ENCODE measurements at regions not wholly inside any gene's neighbourhood (a gene's known extent, or its start where the extent isn't known, plus 50 kb on each side); places are given as distances from the start of the nearest gene placed in this dataset.

DNA sequence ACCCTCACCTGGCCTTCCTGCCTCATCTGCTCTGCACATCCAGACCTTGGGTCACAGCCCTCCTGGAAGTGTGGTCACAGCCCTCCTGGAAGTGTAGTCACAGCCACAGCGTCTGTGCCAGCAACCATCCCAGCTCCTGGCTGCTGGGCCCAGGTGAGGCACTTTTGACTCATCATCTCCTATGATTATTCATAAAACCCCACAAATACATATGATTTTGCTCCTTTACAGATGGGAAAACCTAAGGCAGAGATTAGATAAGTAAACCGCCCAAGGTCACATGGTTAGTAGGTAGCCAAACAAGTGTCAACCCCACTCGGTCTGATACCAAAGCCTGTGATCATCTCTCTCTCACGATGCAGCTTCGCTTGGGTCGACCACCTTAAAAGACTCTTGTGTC is 94.3 kb downstream of the PRLHR start:
- DNase-seq = no peak

DNA sequence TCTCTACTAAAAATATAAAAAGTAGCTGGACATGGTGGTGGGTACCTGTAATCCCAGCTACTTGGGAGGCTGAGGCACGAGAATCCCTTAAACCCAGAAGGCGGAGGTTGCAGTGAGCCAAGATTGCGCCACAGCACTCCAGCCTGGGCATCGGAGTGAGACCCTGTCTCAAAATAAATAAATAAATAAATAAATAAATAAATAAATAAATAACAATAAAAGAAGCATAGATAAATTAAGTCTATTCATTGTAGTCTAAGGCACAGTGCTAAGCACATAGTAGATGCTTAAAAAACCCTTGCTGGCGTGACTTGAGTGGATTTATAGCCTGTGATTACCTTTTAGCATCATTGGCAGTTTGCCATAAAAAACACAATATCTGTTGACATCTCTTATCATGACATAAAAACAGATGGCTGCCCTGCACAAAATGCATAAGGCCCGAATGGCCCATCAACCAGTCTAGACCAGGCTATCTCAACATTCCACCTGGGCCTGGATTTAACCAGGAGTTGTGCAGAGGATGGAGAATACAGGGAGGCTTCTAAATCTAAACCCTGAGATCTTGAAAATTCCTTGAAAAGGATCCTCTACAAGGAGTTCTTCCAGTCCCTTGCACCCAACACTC is 94.9 kb downstream of the PRLHR start:
- DNase-seq = no peak

DNA sequence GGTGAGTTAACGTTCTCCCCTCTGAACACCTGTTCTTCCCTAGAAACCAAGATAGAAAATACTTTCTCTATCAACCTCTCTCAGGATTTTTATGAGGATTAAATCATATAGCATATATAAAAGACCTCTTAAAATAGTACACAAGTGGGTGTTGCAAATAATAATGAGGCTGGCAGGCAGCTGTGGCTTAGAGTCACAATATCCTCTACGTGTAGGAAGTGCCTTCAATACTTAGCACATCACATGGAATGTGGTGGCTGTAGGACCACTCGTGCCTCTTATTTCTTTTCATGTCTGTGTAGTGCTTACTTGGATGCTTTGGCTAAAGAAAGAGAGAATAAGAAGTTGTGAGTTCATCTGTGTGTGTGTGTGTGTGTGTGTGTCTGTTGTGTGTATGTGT is 96.3 kb downstream of the PRLHR start:
- DNase-seq = no peak

DNA sequence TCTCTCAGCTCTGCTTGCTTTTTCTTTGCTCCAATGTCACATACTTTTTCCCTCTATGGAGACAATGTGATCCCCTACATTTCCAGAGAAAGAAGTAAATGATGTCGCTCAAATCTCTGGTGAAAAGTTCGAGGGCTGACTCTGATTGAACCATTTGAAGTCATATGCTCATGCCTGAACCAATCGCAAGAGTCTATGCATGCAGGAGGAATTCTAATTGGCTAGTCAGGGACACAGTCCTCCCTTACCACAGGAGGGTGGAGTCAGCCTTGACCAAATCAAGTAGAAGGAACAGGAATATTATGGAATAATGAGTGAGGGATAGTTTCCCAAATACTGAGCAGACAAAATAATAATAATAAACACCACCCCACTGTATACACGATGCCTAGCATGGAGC is 96.8 kb downstream of the PRLHR start:
- DNase-seq = no peak

DNA sequence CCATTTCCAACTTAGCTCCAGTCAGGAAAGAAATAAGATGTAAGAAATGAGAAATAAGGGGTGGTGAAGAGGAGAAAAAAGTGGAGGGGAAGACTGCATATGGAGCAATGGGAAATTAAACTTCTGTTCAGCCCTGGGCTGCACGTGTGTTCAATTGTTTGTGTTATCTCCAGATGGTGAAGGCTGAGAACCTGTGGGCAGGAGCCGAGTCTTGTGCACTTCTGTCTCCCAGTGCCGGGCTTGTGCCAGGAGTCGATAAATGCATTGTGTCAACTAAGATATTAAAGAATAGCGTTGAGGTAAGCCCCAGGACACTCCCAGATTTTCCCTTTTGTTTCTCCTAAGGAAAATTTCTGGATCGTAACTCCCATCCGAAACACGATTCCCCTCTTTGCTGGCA is 98.2 kb downstream of the PRLHR start:
- DNase-seq = no peak

DNA sequence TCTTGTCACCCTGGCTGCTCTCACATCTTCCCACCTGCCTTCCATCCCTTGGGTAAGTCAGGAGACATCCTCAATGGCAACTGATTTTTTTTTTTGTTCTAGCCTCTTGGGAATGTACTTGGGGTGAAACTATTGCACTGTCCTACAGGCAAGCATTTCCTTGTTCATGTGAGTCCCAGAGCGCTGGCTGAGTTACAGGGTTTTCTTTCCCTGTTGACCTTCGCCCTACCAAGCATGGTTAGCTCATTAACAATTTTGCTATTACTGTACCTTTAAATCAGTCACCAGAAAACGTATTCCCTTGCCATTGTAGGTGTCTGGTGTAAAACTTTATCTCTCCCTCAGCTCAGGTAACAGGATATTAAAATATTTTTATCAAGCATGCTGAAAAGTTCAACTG is 98.9 kb downstream of the PRLHR start:
- DNase-seq = no peak

DNA sequence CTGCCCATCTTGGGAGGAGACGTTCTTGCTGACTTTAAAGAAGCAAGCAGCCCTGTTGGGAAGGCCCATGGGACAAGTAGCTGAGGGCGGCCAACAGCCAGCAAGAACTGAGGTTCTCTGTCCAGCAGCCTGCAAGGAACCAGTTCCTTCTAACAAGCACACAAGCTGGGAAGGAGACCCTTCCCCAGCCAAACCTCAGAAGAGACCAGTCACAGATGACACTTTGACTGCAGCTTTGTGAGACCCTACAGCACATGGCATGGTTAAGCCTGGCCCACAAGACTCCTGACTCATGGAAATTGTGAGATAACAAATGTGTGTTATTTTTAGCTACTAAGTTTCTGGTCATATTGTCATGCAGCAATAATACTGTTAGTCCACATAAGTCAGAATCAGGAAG is 99.9 kb downstream of the PRLHR start:
- no peak for DNase-seq

DNA sequence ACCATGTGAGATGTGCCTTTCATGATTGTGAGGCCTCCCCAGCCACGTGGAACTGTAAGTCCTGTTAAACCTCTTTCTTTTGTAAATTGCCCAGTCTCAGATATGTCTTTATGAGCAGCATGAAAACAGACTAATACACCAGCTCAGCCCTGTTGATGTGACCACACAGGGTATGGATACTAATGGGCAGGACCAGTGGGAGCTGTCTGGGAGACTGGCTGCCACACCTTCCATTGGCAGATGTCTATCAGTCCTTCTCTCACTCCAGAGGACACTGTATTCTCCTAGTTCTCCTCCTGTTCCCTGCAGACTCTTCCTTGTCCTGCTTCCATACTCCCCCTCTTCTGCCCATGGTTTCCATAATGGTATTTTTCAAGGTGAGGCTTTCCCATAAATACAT is 104.4 kb downstream of the PRLHR start:
- no peak for DNase-seq

DNA sequence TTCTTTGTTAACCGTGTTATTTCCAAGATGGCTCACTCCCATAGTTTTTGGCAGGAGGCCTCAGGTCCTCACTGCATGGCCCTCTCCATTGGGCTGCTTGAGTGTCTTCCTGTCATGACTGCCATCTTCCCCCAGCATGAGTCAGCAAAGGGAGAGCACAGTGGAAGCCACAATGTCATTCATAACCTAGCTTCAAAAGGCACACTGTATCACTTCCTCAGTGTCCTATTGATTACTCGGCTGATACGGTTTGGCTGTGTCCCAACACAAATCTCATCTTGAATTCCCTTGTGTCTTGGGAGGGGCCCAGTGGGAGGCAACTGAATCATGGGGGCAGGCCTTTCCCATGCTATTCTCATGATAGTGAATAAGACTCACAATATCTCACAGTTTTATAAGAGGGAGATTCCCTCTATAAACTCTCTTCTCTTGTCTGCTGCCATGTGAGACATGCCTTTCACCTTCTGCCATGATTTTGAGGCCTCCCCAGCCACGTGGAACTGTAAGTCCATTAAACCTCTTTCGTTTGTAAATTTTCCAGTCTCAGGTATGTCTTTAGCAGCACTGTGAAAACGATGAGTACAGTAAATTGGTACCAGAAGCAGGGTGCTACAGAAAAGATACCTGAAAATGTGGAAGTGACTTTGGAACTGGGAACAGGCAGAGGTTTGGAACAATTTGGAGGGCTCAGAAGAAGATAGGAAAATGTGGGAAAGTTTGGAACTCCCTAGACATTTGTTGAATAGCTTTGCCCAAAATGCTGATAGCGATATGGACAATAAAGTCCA is 106.5 kb downstream of the PRLHR start:
- no peak for DNase-seq

DNA sequence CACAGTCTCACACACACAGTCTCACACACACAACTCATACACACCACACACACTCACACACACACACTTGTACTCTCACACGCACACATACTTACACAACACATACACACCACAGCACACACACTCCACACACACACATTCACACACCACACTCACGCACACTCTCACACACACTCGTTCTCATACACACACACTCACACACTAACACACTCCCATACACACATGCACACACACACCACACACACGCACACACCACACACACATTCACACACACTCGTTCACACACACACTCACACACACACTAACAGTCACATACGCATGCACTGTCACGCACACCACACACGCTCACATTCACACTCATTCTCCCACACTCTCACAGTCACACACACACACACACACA is 109.8 kb downstream of the PRLHR start:
- no peak for DNase-seq

DNA sequence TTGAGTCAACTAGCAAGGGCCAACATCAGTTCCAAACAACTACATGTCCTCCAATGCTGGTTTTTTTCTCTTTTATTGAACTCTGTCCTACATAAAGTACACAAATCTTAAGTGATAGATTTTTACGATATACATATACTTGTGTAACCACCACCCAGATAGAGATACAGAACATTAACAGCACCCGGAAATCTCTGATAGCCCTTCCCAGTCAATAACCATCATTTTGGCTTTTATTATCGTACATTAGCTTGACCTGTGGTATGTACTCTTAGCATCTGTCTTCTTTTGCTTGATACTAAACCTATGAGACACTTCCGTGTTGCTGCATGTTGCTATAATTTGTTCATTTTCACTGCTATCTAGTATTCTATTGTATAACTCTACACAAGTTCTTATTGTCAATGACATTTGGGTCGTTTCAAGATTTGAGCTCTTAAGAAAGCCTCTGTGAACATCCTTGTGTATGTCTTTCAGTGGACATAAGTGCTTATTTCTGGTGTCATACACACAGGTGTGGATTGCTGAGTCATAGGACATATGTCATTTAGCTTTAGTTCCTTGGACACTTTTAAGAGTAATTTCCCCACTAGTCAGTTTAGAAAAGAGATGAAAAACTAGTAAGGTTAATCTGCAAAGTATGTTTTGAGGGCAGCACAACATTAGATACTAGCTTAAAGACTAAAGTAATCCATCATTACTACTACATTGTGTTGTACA is 111.1 kb downstream of the PRLHR start:
- DNase-seq = no peak

DNA sequence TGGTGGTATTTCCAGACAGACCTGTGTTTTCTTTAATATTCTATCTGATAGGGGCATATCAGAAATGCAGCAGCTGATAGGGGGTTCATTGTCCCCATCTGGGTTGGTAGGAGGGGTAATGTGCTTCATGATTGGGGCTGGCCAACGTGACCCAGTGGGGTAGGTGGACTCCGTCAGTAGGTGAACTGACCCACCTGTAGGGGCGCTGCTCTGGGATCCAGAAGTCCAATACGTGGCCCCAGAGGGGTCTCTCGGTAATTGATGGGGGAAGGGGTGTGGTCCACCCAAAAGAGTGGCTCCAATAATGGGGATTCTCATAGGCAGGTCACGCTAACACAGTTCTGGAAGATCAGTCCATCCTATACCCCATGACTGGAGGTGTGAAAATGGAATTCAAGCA is 112.0 kb downstream of the PRLHR start:
- DNase-seq = no peak

DNA sequence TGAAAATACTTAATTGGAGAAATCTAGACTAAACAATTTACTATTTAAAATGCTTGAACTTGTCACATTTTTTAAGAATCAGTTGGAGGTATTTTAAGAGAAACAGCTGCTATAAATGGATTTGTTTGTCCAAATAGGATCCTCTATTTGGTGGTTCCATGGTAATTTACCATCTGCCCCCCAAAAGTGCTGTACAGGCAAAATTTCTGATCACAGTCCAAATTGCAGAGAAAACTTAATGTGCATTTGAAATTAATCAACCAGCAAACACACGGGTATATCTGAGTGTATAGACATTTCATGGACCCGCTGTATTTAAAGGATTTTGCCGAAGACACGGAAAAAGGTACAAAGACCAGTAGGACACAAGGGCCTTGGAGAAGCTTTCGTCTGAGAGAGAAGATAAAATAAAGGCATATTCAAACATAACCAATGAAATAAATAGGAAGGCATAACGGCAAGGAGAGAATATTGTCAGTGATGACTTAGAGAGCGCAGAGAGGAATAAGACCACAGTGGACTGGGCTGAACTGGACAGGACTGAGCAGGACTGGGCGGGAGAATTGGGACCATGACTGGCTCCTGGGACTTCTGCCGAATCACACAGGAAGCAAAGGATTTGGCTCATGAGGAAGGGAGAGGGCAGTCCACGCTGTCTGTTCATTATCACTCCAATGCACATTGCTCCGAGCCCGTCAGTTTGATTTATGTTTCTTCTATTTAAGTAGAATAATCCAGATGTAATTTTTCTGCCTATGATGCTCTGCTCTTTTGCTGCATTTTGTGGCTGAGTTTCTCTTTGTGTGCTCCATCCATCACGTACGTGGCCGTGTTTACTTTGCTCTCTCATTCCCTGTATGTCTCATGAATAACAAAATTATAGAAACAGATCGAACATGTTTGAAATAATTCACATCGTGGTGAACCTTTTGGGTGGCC is 112.8 kb downstream of the PRLHR start:
- DNase-seq = no peak

DNA sequence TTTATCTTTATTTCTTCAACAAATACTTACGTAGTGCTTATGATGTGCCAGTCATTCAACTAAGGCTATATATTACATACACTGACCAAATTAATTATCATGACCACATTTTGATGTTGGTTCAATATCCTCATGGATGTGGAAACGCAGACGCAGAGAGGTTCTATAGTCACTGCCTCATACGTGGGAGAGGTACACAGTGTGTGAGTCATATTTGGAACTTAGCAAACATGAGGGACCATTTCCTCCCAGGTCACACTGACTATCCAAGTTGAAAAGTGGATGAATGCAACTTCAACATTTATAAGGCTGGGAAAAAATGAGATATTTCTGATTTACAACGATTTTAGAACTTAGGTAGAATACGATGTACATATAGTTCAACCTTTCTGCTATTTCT is 113.6 kb downstream of the PRLHR start:
- no peak for DNase-seq

DNA sequence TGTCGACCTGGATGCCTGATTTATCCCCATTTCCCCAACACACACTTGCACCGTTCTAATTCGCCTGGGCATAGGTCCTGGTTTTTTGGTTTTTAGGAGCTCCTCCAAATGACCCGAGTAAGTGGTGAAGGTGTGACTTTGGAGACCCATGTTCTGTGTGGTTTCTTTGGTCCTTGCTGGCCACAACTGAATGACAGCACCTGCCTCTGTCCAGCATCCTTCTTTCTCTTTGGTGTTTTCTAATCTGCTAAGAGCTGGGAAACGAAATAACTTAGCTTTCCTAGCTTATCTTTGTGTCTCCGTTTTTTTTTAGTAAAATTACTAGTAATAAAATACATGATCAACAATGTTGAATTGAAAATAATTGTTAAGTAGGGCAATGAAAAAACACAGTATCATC is 120.2 kb downstream of the PRLHR start:
- DNase-seq = no peak

DNA sequence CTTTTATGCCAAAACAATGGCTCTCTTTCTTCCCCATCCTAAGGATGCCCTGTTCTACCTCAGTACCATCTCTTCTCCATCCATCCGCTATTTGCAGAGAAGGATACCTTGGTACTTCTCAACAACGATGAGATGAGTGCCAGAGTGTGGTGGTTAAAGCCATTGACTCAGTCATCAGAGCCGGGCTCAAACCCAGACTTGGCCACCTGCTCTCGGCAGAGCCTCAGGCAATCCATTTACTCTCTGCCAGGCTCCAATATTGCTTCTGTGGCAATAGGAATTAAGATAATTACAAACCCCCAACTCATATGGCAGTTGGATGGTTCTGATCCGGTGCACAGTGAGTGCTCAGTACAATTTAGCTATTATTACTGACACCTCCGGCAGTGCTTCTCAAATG is 121.3 kb downstream of the PRLHR start:
- no peak for DNase-seq

DNA sequence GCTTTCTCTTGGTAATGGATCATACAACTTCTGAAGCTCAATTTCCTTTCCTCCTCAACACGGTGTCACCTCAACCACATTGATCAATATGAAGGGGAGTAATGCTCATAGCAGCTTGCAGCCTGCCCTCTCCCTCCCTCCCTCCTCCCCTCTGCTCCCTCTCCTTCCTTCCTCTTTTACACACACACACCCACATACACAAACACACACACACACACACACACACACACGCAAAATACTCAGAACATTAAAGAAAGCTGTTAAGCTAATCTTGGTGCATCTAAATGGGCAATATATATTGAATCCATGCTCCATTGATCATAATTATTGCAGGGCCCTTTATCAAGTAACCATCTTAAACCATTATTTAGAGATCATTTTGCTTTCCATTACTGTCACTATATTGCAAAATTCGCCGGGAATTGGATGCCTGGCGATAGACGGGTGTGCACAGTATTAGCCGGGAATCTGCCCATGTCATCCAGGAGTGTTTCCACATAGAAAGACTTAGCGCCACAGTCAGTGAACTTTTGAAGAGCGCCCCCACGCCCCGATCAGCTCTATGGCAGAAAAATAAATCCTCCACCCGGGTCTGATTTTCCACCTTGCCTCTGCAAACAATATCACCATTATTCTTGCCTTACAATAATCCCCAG is 122.0 kb downstream of the PRLHR start:
- no peak for DNase-seq

DNA sequence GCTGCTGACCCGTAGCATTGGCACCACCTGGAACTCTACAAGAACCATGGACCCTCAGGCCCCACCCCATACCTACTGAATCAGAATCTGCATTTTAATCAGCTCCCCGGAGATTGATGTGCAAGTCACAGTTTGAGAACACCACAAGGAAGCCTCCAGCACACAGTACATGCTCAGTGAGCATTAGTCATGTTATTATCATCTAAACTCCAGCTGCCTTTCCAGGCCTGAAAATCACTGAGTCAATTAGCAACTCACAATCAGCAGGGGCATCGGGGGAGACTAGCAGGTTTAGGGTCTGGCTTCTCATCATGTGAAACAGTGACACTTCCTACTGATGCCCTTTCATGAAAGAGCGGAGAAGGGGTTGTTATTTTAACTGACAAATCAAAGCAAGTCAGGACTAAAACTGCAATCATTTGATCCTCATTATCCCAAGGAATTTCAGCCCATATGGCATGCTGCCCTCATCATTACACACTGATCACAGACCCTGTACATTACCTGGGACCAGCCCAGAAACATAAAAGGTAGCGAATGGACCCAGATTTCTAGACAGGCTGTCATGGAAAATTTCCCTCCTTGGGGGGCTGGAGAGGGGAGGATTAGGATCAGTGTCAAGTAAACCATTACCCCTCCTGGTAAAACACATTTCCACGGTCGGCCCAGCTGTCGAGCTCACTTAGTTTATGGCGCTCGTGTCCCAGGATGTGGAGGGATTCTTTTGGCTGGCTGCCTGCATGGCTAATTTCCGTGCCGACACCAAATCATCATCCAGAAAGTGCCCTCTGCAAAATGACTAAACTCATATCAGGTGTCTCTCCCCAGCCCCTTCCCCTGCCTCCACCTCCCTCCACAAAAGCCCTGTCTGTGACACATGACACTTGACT is 122.8 kb downstream of the PRLHR start:
- no peak for DNase-seq

DNA sequence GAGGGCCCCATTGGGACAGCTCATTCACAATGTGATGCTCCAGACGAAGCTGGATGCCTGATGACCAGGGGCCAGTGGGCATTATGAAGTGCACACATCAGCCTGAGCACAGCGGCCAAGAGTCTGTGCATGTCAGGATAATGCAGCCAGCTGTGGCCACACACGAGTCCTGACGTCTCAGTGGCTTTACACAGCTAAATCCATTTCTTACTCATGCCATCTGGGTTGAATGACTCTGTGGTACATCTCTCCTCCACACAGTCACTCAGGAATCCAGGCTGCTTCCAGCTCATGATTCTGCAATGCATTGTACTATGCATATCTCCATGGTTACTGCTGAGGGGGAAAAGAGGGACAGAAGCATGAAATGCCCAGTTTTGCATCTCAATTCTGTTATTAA is 123.6 kb downstream of the PRLHR start:
- no peak for DNase-seq

DNA sequence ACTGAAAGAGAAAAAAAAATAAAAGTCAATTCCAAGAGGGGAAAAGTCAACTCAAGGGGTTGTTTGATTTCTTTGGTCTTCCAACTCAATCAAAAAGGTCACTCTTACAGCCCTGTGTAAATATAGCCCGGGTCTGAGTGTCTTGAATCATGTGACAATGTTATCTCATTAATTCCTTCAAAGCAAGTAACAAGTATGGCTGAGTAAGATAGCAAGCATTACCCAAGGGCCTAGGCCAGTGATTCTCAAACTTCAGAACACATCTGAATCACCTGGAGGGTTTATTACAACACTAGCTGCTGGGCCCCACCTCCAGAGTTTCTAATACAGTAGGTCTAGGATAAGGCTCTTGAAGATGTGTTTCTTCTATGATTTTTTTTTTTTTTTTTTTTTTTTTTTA is 125.0 kb downstream of the PRLHR start:
- no peak for DNase-seq

DNA sequence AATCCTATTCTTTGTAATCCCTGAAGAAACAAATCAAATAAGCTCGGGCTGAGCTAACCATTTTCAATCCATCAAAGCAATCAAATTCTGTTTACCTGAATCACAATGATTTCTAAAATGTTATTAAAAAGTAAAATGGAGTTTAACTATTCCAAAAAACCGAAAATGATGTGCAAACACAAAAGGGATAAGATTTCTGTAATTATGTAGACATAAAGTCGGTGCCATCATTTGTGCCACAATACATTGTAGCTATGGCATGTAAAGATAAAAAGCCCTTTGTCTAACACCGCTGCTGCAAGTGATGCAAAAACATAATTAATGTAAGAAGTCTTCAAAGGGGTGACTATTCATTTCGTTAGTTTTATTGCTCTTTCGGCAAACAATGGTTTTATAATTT is 125.1 kb upstream of the FAM204A start:
- no peak for DNase-seq

Measured in right lung (tissue), 2 donors.